Activated naive CD4-positive, alpha-beta T cell treated with anti-CD3 and anti-CD28 coated beads, Interleukin-2, amount 50 U/mL, for 16 hours (primary cell): ENCODE measurements at regions not wholly inside any gene's neighbourhood (a gene's known extent, or its start where the extent isn't known, plus 50 kb on each side); places are given as distances from the start of the nearest gene placed in this dataset.
"Not testable (repeated sequence)": the region's sequence is repeated elsewhere in the genome, so short reads cannot be mapped to it uniquely, and the experiment has no call there.

Source experiments
- DNase-seq: peaks from one replicate; pipeline ENCODE4 v3.0.0-alpha.2; 2020

DNA sequence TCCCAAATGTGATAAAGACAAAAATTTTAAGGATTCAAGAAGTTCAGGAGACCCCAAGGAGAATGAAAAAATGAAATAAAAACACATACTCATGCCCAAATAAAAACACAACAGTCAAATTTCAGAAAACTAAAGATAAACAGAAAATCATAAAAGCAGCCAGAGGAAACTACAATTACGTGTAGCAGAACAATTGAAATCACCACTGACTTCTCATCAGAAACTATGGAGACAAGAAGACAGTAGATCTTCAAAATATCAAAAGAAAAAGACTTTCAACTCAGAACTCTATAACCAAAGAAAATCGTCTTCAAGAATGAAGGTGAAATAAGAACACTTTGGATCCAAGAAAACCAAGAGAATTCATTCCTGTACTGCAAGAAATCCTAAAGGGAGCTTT lies 54.9 kb downstream of the DIO3 start:
- DNase-seq, result no peak

GRCh38 chr14:101619484-101619883 lies 58.2 kb downstream of the DIO3 start:
- no peak for DNase-seq

DNA sequence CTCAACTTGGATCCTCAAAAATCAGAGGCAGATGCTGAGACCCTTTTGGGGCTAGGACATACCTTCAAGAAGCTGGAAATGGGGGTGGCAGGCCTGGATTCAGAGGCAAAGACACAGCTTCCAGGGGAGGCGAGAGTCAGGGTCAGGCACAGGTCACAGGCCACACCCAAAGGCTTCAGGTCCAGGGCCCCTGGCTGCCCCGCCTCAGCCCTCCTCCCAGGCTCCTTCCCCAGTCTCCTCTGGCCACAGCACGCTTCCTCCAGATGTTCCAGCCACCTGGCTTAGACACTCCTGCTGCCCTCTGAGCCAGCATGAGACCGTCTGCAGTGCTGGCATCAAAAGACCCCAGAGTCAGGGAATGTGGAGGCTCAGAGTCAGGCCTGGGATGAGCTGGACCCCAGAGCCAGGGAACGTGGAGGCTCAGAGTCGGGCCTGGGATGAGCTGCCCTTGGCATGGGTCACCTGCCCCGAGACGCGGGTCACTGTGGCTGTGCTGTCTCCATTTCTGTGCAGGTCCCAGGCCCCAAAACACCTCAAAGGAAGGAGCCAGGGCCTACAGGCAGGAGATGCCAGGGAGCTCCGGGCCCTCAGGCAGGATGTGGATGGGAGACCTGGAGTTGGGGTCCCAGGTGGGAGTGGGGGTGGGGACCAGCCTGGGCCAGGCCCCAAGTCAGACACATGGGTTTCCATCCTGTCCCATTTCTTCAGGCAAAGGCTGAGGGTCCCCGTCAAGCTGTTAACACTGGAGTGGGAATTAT lies 58.9 kb downstream of the DIO3 start:
- DNase-seq, result no peak

GRCh38 chr14:101620821-101621785 lies 59.8 kb downstream of the DIO3 start:
- no peak for DNase-seq

- no peak for DNase-seq
Observed at GRCh38 chr14:101622251-101623076, 61.2 kb downstream of the DIO3 start.

- no peak for DNase-seq
Observed at GRCh38 chr14:101623077-101623372, 61.7 kb downstream of the DIO3 start.

GRCh38 chr14:101623685-101624444 lies 62.6 kb downstream of the DIO3 start:
- DNase-seq, result no peak

DNA sequence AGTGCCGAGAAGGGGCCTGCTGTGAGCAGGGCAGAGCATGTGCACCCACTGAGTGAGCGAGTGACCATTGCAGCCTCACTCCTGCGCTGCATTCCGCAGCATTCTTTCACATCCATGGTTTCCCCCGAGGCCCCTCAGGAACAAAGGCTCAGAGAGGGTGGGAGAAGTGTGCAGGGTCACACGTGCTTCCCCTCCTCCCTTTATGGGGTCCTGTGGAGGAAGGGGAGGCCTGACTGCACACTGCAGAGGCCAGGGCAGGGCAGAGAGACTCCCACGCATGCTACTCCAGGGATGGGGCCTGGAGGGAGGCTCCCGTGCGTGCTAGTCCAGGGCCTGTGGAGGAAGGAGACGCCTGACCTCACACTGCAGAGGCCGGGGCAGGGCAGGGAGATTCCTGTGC lies 63.2 kb downstream of the DIO3 start:
- no peak for DNase-seq

- no peak for DNase-seq
Observed at GRCh38 chr14:101625336-101626097, 64.2 kb downstream of the DIO3 start.

DNA sequence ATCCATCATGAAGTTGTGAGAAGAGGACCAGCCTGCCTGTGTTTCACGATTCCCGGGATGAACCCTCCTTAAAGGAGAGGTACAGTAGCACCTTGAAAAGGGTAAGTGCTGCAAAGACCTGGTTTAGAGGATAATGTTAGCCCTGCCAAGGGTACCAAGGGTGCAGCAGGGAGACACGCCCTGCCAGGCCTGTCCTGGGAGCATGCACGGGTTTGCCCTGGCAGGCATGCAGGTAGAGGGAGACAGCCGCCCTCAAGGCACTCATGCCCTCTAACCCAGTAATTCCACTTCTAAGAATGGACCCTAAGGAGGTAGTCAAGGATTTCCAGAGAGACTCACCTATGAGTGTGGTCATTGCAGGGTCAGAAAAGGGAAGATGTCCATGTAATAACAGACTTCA lies 65.0 kb downstream of the DIO3 start:
- DNase-seq, result no peak

DNA sequence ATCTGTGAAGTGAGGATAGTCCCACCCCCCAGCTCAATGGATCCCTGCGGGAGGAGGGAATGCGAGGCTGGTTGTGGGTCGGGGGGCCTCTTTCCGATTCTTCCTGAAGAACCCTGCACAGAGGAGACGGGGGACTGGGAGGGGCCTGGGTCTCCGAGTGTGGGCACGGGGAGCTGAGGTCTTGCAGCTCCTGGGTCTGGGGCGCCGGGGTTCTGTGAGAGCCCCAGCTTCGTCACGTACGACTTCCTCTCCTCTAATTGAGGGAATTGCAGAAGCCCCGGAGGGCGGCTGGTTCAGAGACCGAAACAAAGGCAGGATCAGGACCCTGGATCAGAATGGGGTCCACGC lies 66.6 kb downstream of the DIO3 start:
- DNase-seq, result no peak

DNA sequence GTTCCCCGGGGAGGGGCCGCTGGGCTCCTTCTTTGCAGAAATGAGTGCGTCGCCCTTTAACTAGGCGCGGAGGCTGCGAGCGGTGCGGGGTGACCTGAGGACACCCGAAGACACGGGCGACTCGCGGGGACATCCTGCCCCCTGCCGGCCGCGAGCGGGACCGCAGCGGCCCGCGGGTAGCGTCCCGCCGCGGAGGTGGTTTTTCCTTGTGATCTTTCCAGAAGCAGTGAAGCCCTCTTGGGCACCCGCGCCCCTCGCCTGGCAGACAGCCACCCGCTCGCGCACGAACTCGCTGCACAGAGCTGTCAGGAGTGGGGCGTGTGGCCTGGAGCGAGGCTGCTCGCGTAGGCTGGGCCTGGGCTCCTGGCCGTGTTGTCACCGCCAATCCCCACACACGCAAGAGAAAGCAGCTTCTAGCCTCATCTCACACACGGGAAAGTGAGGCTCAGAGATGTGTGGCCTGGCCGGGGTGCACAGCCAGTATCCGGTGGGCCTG lies 67.2 kb downstream of the DIO3 start:
- peak; percentile 78 for DNase-seq

GRCh38 chr14:101628975-101629374 lies 67.7 kb downstream of the DIO3 start:
- no peak for DNase-seq

GRCh38 chr14:101630056-101630965 lies 69.0 kb downstream of the DIO3 start:
- no peak for DNase-seq

DNA sequence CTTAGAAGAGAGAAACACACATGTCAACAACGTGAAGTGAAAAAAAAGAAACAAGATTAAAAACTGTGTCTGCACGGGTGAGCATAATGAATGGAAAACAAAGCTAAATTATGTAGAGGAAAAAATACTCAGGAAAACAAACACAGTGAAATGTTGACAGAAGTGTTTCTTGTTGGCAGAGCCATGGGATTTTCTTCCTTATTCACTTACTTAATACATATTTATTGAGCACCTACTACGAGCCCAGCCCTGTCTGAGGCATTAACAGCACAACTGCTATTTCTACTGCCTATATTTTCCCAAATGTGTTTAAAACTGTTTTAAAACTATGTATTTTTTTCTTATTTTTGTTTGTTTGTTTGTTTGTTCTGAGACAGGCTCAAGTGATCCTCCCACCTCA lies 69.9 kb downstream of the DIO3 start:
- no peak for DNase-seq

DNA sequence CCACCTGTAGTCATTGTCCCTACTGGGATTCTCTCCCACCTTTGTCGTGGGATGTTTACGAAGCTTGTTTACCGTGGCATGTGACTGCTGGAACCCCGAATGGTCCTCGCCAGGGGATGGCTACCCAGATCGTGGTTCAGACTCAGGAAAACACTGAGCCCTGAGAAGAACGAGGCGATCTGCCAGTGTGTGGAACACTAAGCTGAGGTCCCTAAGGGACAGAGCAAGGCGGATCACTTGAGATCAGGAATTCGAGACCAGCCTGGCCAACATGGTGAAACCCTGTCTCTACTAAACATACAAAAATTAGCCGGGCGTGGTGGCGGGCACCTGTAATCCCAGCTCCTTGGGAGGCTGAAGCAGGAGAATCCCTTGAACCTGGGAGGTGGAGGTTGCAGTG lies 70.7 kb downstream of the DIO3 start:
- not testable (repeated sequence) for DNase-seq

- no peak for DNase-seq
Observed at GRCh38 chr14:101632520-101632919, 71.2 kb downstream of the DIO3 start.

DNA sequence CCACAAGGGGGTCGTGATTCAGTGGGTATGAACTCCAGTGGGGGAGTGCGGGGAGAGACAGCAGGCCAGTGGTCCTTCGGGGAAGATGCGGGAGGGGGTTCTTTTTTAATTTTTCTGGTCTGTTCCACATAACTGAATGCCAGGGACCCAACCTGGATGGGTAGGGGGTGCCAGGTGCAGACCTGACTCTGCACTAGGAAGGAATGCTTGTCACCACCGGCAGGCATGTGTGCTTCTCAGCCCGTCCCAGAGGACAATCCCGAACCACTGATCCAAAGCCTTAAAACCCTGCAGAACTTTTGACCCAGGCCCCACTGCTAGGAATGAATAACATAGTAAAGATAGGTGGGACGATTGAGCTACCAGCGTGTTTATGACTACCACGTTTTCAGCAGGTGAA lies 72.0 kb downstream of the DIO3 start:
- DNase-seq, result no peak

GRCh38 chr14:101634202-101634849 lies 73.0 kb downstream of the DIO3 start:
- DNase-seq, result no peak
